ENCODE measurements at regions not wholly inside any gene's neighbourhood (a gene's known extent, or its start where the extent isn't known, plus 50 kb on each side); places are given as distances from the start of the nearest gene placed in this dataset.

DNA sequence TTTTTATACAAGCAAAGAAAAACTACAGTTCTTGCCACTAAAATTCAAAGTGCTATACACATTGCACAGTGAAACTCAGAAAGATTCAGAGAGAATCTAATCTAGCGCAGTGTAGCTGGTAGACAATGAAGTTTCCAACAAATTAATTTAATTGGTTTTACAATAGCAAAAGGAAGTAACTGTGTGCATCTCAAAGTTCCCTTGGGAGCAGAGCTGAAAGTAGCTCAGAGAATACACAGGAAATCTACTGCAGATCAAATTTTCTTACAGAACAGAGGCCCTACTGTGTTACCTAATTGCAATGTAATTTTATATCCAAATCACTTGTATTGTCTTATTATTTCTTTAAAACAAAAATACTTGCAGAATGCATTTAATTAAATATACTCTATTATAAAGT is 1396.2 kb upstream of the TENM4 start:
- TF ChIP-seq CTCF (IDR thresholded peaks at IDR 0.05; ENCODE audit: insufficient read depth, low read length, poor library complexity, severe bottlenecking), result no peak
- H3K36me3 ChIP-seq (ENCODE audit: control insufficient read depth, insufficient read depth, low read length), result no peaks in the 10 kb centered on the region
- no peak for DNase-seq (ENCODE audit: low read depth)
- no peaks in the 10 kb centered on the region for H3K27me3 ChIP-seq (ENCODE audit: control insufficient read depth, insufficient read depth, low read length)
- H3K4me3 ChIP-seq (ENCODE audit: low read depth, low read length), result no peak overlapping the region

GRCh38 chr11:80831374-80831773 is 1390.5 kb upstream of the TENM4 start:
- H3K4me3 ChIP-seq (ENCODE audit: low read depth, low read length), result no peak overlapping the region
- no peak for DNase-seq (ENCODE audit: low read depth)
- H3K27me3 ChIP-seq (ENCODE audit: control insufficient read depth, insufficient read depth, low read length), result no peaks in the 10 kb centered on the region
- H3K36me3 ChIP-seq (ENCODE audit: control insufficient read depth, insufficient read depth, low read length), result no peaks in the 10 kb centered on the region
- TF ChIP-seq CTCF (IDR thresholded peaks at IDR 0.05; ENCODE audit: insufficient read depth, low read length, poor library complexity, severe bottlenecking), result no peak

DNA sequence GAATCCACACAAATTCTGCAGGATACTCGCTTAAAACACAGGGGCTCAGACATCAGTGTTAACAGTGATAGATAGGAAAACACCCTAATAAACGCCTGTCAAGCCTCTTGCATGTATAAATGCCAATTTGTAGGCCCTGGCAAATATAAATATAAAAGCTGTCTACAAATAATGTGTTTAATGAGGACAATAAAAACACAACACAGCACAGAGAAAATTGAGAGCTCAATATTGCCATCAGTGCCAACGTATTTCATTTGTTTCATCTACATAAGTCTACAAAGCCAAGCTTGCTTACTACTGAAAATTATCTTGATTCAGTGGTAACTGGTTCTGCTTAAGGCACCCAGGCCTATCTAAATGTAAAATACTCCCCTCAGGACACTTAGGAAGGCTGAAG is 1387.0 kb upstream of the TENM4 start:
- no peaks in the 10 kb centered on the region for H3K36me3 ChIP-seq (ENCODE audit: control insufficient read depth, insufficient read depth, low read length)
- no peak for TF ChIP-seq CTCF (IDR thresholded peaks at IDR 0.05; ENCODE audit: insufficient read depth, low read length, poor library complexity, severe bottlenecking)
- DNase-seq (ENCODE audit: low read depth), result no peak
- H3K27me3 ChIP-seq (ENCODE audit: control insufficient read depth, insufficient read depth, low read length), result no peaks in the 10 kb centered on the region
- H3K4me3 ChIP-seq (ENCODE audit: low read depth, low read length), result no peak overlapping the region

GRCh38 chr11:80826808-80827207 is 1386.0 kb upstream of the TENM4 start:
- H3K4me3 ChIP-seq (ENCODE audit: low read depth, low read length), result no peak overlapping the region
- TF ChIP-seq CTCF (IDR thresholded peaks at IDR 0.05; ENCODE audit: insufficient read depth, low read length, poor library complexity, severe bottlenecking), result no peak
- no peaks in the 10 kb centered on the region for H3K36me3 ChIP-seq (ENCODE audit: control insufficient read depth, insufficient read depth, low read length)
- no peak for DNase-seq (ENCODE audit: low read depth)
- H3K27me3 ChIP-seq (ENCODE audit: control insufficient read depth, insufficient read depth, low read length), result no peaks in the 10 kb centered on the region

- H3K27me3 ChIP-seq (ENCODE audit: control insufficient read depth, insufficient read depth, low read length), result no peaks in the 10 kb centered on the region
- H3K4me3 ChIP-seq (ENCODE audit: low read depth, low read length), result no peak overlapping the region
- TF ChIP-seq CTCF (IDR thresholded peaks at IDR 0.05; ENCODE audit: insufficient read depth, low read length, poor library complexity, severe bottlenecking), result no peak
These were observed 1381.5 kb upstream of the TENM4 start for GRCh38 chr11:80822308-80822707.

GRCh38 chr11:80819271-80819670 is 1378.4 kb upstream of the TENM4 start:
- TF ChIP-seq CTCF (IDR thresholded peaks at IDR 0.05; ENCODE audit: insufficient read depth, low read length, poor library complexity, severe bottlenecking), result no peak
- Histone ChIP-seq H3K36me3 (ENCODE audit: control insufficient read depth, insufficient read depth, low read length) (no peaks in the 10 kb centered on the region), H3K27me3 (ENCODE audit: control insufficient read depth, insufficient read depth, low read length) (no peaks in the 10 kb centered on the region), H3K4me3 (ENCODE audit: low read depth, low read length) (no peak overlapping the region)
- no peak for DNase-seq (ENCODE audit: low read depth)

More at GRCh38 chr11:80822308-80822707, 1381.5 kb upstream of the TENM4 start:
- H3K36me3 ChIP-seq (ENCODE audit: control insufficient read depth, insufficient read depth, low read length), result no peaks in the 10 kb centered on the region
- DNase-seq (ENCODE audit: low read depth), result no peak
